GM23338 (cell line): ENCODE measurements at regions not wholly inside any gene's neighbourhood (a gene's known extent, or its start where the extent isn't known, plus 50 kb on each side); places are given as distances from the start of the nearest gene placed in this dataset.

ENCODE experiments used
- ATAC-seq: fragments of 200-7000 bp; cut with Tn5 transposase; 3 replicates; pipeline ENCODE4 v1.9.1; 2020
- DNase-seq: peaks from one replicate; pipeline ENCODE4 v3.0.0-alpha.2; 2015; ENCODE audit warnings: low spot score
- H2AFZ ChIP-seq: fragments of 200-600 bp; sonication (generic); 2 replicates; pipeline ENCODE4 v1.8.0; 2016; ENCODE audit warnings: antibody characterized with exemption, mild to moderate bottlenecking, moderate library complexity
- H3F3A ChIP-seq: fragments of 200-600 bp; sonication (generic); replicated peaks from 2 replicates; pipeline ENCODE4 v1.8.0; 2017; ENCODE audit warnings: antibody characterized with exemption, mixed run types, low read depth
- H3K27ac ChIP-seq: fragments of 200-600 bp; sonication (generic); 2 replicates; pipeline ENCODE4 v1.6.1; 2016; ENCODE audit warnings: low read depth
- H3K27me3 ChIP-seq: fragments of 200-600 bp; sonication (generic); 2 replicates; pipeline ENCODE4 v1.8.0; 2016; ENCODE audit warnings: mild to moderate bottlenecking, mixed run types, moderate library complexity; ENCODE audit not compliant: insufficient read depth
- H3K36me3 ChIP-seq: fragments of 200-600 bp; sonication (generic); 2 replicates; pipeline ENCODE4 v1.8.0; 2016; ENCODE audit warnings: mild to moderate bottlenecking; ENCODE audit not compliant: insufficient read depth
- H3K4me1 ChIP-seq: fragments of 200-600 bp; sonication (generic); 2 replicates; pipeline ENCODE4 v1.8.0; 2016; ENCODE audit warnings: mild to moderate bottlenecking, moderate library complexity; ENCODE audit not compliant: insufficient read depth
- H3K4me2 ChIP-seq: fragments of 200-600 bp; sonication (generic); 2 replicates; pipeline ENCODE4 v1.7.1; 2017; ENCODE audit warnings: mixed run types
- H3K4me3 ChIP-seq: fragments of 200-600 bp; sonication (generic); 2 replicates; pipeline ENCODE4 v1.6.1; 2016; ENCODE audit warnings: mixed run types
- H3K79me2 ChIP-seq: fragments of 200-600 bp; sonication (generic); replicated peaks from 2 replicates; pipeline ENCODE4 v1.8.0; 2017; ENCODE audit warnings: mild to moderate bottlenecking; ENCODE audit not compliant: insufficient read depth
- H3K9me2 ChIP-seq: fragments of 200-600 bp; sonication (generic); 2 replicates; pipeline ENCODE4 v1.8.0; 2017; ENCODE audit not compliant: insufficient read depth
- H4K20me1 ChIP-seq: fragments of 200-600 bp; sonication (generic); replicated peaks from 2 replicates; pipeline ENCODE4 v1.8.0; 2017; ENCODE audit warnings: mild to moderate bottlenecking; ENCODE audit not compliant: insufficient read depth
- H3K27ac Mint-ChIP-seq: 2 replicates; pipeline ENCODE4 v1.8.0; 2020; ENCODE audit warnings: inconsistent platforms, mild to moderate bottlenecking, moderate library complexity, mixed read lengths
- H3K27me3 Mint-ChIP-seq: 3 replicates; pipeline ENCODE4 v1.8.0; 2022; ENCODE audit warnings: low read depth, mild to moderate bottlenecking, moderate library complexity, mixed read lengths, inconsistent platforms; ENCODE audit not compliant: insufficient read depth, poor library complexity
- H3K36me3 Mint-ChIP-seq: 3 replicates; pipeline ENCODE4 v1.8.0; 2021; ENCODE audit warnings: low read depth, mild to moderate bottlenecking, inconsistent platforms, moderate library complexity, mixed read lengths
- H3K4me1 Mint-ChIP-seq: 3 replicates; pipeline ENCODE4 v1.8.0; 2020; ENCODE audit warnings: mild to moderate bottlenecking, inconsistent platforms, mixed read lengths
- H3K4me3 Mint-ChIP-seq: 3 replicates; pipeline ENCODE4 v1.8.0; 2021; ENCODE audit warnings: moderate library complexity, mild to moderate bottlenecking, inconsistent platforms, mixed read lengths
- H3K9me3 Mint-ChIP-seq: 3 replicates; pipeline ENCODE4 v1.8.0; 2020; ENCODE audit warnings: moderate library complexity, mild to moderate bottlenecking, inconsistent platforms, mixed read lengths
- CREB1 ChIP-seq: fragments of 250-450 bp; sonication (Bioruptor Pico); IDR thresholded peaks from 2 replicates; pipeline ENCODE4 v1.5.0; 2020; ENCODE audit warnings: low read depth, mild to moderate bottlenecking, moderate library complexity
- CTCF ChIP-seq, 2 experiments: fragments of 200-600 bp in 1 of 2; sonication (generic) in 1 of 2; conservative IDR thresholded peaks; 2 replicates each; pipeline versions ENCODE4 v1.5.1 to v1.6.1; 2016 to 2017; ENCODE audit warnings: antibody characterized with exemption in 2 of 2, low read depth in 2 of 2, mild to moderate bottlenecking in 2 of 2, moderate library complexity in 1 of 2
- ETS1 ChIP-seq: IDR thresholded peaks from 2 replicates; pipeline ENCODE4 v1.6.1; 2016; ENCODE audit warnings: antibody characterized with exemption
- EZH2 ChIP-seq: fragments of 200-600 bp; sonication (generic); IDR thresholded peaks from one replicate; pipeline ENCODE4 v1.8.0; 2017; ENCODE audit warnings: antibody characterized with exemption, mild to moderate bottlenecking, low read depth; ENCODE audit not compliant: unreplicated experiment
- EZH2phosphoT487 ChIP-seq: fragments of 200-600 bp; sonication (generic); IDR thresholded peaks from one replicate; pipeline ENCODE4 v1.8.1; 2018; ENCODE audit warnings: antibody characterized with exemption; ENCODE audit not compliant: unreplicated experiment
- JUNB ChIP-seq: IDR thresholded peaks from one replicate; pipeline ENCODE4 v1.6.1; 2016; ENCODE audit warnings: antibody characterized with exemption; ENCODE audit not compliant: unreplicated experiment
- POLR2AphosphoS5 ChIP-seq: IDR thresholded peaks from 2 replicates; pipeline ENCODE4 v1.6.1; 2016; ENCODE audit warnings: antibody characterized with exemption, low read depth
- REST ChIP-seq: IDR thresholded peaks from one replicate; pipeline ENCODE4 v1.6.1; 2018; ENCODE audit warnings: antibody characterized with exemption; ENCODE audit not compliant: unreplicated experiment
- ZNF114 ChIP-seq: fragments of 250-450 bp; sonication (Bioruptor Pico); IDR thresholded peaks from 2 replicates; pipeline ENCODE4 v1.5.0; 2020; ENCODE audit warnings: mild to moderate bottlenecking, moderate library complexity
- ZNF331 ChIP-seq: fragments of 250-450 bp; sonication (Bioruptor Pico); IDR thresholded peaks from 2 replicates; pipeline ENCODE4 v1.5.0; 2020; ENCODE audit warnings: low read depth, mild to moderate bottlenecking, moderate library complexity
- ZNF462 ChIP-seq: fragments of 250-450 bp; sonication (Bioruptor Pico); IDR thresholded peaks from 2 replicates; pipeline ENCODE4 v1.5.0; 2020; ENCODE audit warnings: mild to moderate bottlenecking, moderate library complexity

- peaks cover 9% of the 10 kb centered on the region; the same call in 2 of the 3 replicates for H3K9me3 Mint-ChIP-seq
- H2AFZ ChIP-seq = no peak overlapping the region
- H3F3A ChIP-seq = no peaks in the 10 kb centered on the region
- H3K27me3 Mint-ChIP-seq = no peaks in the 10 kb centered on the region
- H3K36me3 ChIP-seq = no peaks in the 10 kb centered on the region
- no peak for ATAC-seq
- TF ChIP-seq CTCF (conservative IDR thresholded peaks at IDR 0.05; ENCODE audit: low read depth in 2 of 2) (no peak), ETS1 (no peak), CREB1 (CRISPR knock-in tag) (no peak), JUNB (no peak), ZNF114 (CRISPR knock-in tag) (no peak), EZH2 (no peak), EZH2phosphoT487 (no peak), ZNF331 (CRISPR knock-in tag) (no peak), POLR2AphosphoS5 (no peak), REST (no peak), ZNF462 (no peak)
- H3K4me3 ChIP-seq = no peak overlapping the region
- DNase-seq = no peak
- no peak overlapping the region for H3K4me2 ChIP-seq
- no peaks in the 10 kb centered on the region for H3K27me3 ChIP-seq
- H3K27ac ChIP-seq = no peak overlapping the region
- H3K27ac Mint-ChIP-seq = no peak overlapping the region
- H4K20me1 ChIP-seq = no peaks in the 10 kb centered on the region
- H3K4me3 Mint-ChIP-seq = no peak overlapping the region
- H3K36me3 Mint-ChIP-seq = peaks cover 6% of the 10 kb centered on the region; the same call in 2 of the 3 replicates
- H3K9me2 ChIP-seq = no peaks in the 10 kb centered on the region
- H3K4me1 Mint-ChIP-seq = no peaks in the 10 kb centered on the region
- no peaks in the 10 kb centered on the region for H3K79me2 ChIP-seq
- no peaks in the 10 kb centered on the region for H3K4me1 ChIP-seq
Measured at GRCh38 chrX:127490000-127490399, 562.2 kb downstream of the ACTRT1 start.
